SU-DHL-6 (cell line): ENCODE measurements at regions not wholly inside any gene's neighbourhood (a gene's known extent, or its start where the extent isn't known, plus 50 kb on each side); places are given as distances from the start of the nearest gene placed in this dataset.

ENCODE experiments used
- H2AFZ ChIP-seq: fragments of 200-600 bp; sonication (generic); 2 replicates; pipeline ENCODE4 v1.6.1; 2014; ENCODE audit warnings: low read depth, mild to moderate bottlenecking, moderate library complexity, mixed read lengths, antibody characterized with exemption, low read length; ENCODE audit not compliant: severe bottlenecking
- H3F3A ChIP-seq: fragments of 200-600 bp; shearing (Covaris generic); 2 replicates; pipeline ENCODE4 v1.6.0; 2016; ENCODE audit warnings: antibody characterized with exemption, mild to moderate bottlenecking; ENCODE audit not compliant: insufficient read depth
- H3K27ac ChIP-seq: fragments of 200-600 bp; sonication (generic); 2 replicates; pipeline ENCODE4 v1.5.1; 2016; ENCODE audit warnings: low read depth, mild to moderate bottlenecking, low read length, moderate library complexity, mixed read lengths
- H3K27me3 ChIP-seq: fragments of 200-600 bp; sonication (generic), shearing (Covaris generic); 2 replicates; pipeline ENCODE4 v1.6.0; 2014; ENCODE audit warnings: mild to moderate bottlenecking, low read length
- H3K36me3 ChIP-seq: fragments of 200-600 bp; sonication (generic); 2 replicates; pipeline ENCODE4 v1.6.1; 2014; ENCODE audit warnings: mild to moderate bottlenecking, low read length, mixed read lengths
- H3K4me2 ChIP-seq: fragments of 300-600, 200-600 bp; shearing (Covaris generic), sonication (generic); 2 replicates; pipeline ENCODE4 v1.6.0; 2014; ENCODE audit warnings: low read length, low read depth, mild to moderate bottlenecking; ENCODE audit not compliant: poor library complexity, severe bottlenecking
- H3K4me3 ChIP-seq: fragments of 200-600 bp; sonication (generic); 2 replicates; pipeline ENCODE4 v1.5.1; 2014; ENCODE audit warnings: antibody characterized with exemption, low read length, mild to moderate bottlenecking, mixed read lengths; ENCODE audit not compliant: insufficient read depth, poor library complexity, severe bottlenecking
- H3K79me2 ChIP-seq: fragments of 200-600 bp; sonication (generic); 2 replicates; pipeline ENCODE4 v1.6.1; 2014; ENCODE audit warnings: mild to moderate bottlenecking, low read length, moderate library complexity; ENCODE audit not compliant: insufficient read depth
- H3K9ac ChIP-seq: fragments of 200-600 bp; sonication (generic); 2 replicates; pipeline ENCODE4 v1.7.0; 2014; ENCODE audit warnings: mild to moderate bottlenecking, low read length
- H3K9me2 ChIP-seq: fragments of 200-600 bp; sonication (generic); replicated peaks from 2 replicates; pipeline ENCODE4 v1.6.1; 2014; ENCODE audit warnings: low read length; ENCODE audit not compliant: insufficient read depth
- H3K9me3 ChIP-seq: fragments of 200-600 bp; sonication (generic); 2 replicates; pipeline ENCODE4 v1.6.1; 2014; ENCODE audit warnings: low read length, mixed read lengths; ENCODE audit not compliant: insufficient read depth
- H4K20me1 ChIP-seq: fragments of 200-600 bp; sonication (generic); 2 replicates; pipeline ENCODE4 v1.6.1; 2014; ENCODE audit warnings: low read depth, mild to moderate bottlenecking, antibody characterized with exemption, low read length, moderate library complexity, mixed read lengths
- CTCF ChIP-seq: fragments of 200-600 bp; sonication (generic); IDR thresholded peaks from one replicate; pipeline ENCODE4 v1.5.1; 2017; ENCODE audit warnings: antibody characterized with exemption, mild to moderate bottlenecking, low read length, moderate library complexity; ENCODE audit not compliant: insufficient read depth, poor library complexity, severe bottlenecking
- EZH2phosphoT487 ChIP-seq: fragments of 200-600 bp; sonication (generic), shearing (Covaris generic); conservative IDR thresholded peaks from 2 replicates; pipeline ENCODE4 v1.6.1; 2018; ENCODE audit warnings: mild to moderate bottlenecking, antibody characterized with exemption, low read length, moderate library complexity, mixed read lengths

DNA sequence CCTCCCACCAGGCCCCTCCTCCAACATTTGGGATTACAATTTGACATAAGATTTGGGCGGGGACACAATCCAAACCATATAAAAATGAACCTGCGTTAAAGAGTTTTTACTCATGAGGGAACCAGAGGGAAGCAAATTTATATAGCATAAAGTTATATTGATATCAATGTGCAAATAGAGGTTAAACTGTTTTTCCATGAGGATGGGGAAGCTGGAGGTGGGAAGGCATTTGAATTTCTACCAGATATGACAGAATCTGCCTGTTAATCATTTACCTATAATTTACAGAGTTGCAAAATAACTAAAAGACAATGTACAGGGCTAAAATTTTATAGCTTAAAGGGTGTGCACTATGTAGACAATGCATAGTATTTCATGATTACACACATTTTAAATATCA is 322.0 kb upstream of the FKBP1C start:
- no peaks in the 10 kb centered on the region for H3K79me2 ChIP-seq
- H3K27ac ChIP-seq: no peak overlapping the region
- H3F3A ChIP-seq: no peaks in the 10 kb centered on the region
- TF ChIP-seq EZH2phosphoT487 (no peak), CTCF (no peak)
- H3K27me3 ChIP-seq: no peaks in the 10 kb centered on the region
- H3K9ac ChIP-seq: no peak overlapping the region
- H3K4me3 ChIP-seq: no peak overlapping the region
- no peaks in the 10 kb centered on the region for H3K9me2 ChIP-seq
- H4K20me1 ChIP-seq: no peaks in the 10 kb centered on the region
- no peaks in the 10 kb centered on the region for H3K9me3 ChIP-seq
- H3K4me2 ChIP-seq: no peak overlapping the region
- no peak overlapping the region for H2AFZ ChIP-seq
- H3K36me3 ChIP-seq: no peaks in the 10 kb centered on the region

GRCh38 chr6:62891065-62891647 is 320.1 kb upstream of the FKBP1C start:
- no peak overlapping the region for H2AFZ ChIP-seq
- no peaks in the 10 kb centered on the region for H3K27me3 ChIP-seq
- TF ChIP-seq CTCF (peak; percentile 24), EZH2phosphoT487 (no peak)
- no peak overlapping the region for H3K4me2 ChIP-seq
- no peaks in the 10 kb centered on the region for H3K9me3 ChIP-seq
- H3F3A ChIP-seq: no peaks in the 10 kb centered on the region
- no peaks in the 10 kb centered on the region for H3K36me3 ChIP-seq
- H3K9me2 ChIP-seq: no peaks in the 10 kb centered on the region
- H3K9ac ChIP-seq: no peak overlapping the region
- no peaks in the 10 kb centered on the region for H4K20me1 ChIP-seq
- no peak overlapping the region for H3K27ac ChIP-seq
- H3K4me3 ChIP-seq: no peak overlapping the region
- no peaks in the 10 kb centered on the region for H3K79me2 ChIP-seq

DNA sequence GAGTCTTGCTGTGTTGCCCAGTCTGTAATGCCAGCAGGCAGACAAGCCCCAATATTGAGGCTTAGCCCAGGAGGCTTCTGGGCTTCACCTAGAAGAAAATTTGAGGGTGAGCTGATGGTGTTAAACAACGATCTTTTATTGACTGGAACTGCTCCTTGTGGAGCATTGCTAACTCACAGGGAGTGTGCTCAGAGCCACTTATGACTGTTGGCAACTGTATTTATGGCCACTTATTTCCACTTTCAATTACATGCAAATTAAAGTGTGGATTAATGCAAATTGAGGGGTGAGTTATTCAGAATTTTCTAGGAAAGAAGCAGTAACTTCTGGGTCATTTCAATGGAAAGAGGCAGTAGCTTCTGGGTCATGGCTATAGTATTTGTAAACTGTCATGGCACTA is 317.2 kb upstream of the FKBP1C start:
- H3K4me2 ChIP-seq: no peak overlapping the region
- H3K27ac ChIP-seq: no peak overlapping the region
- TF ChIP-seq EZH2phosphoT487 (no peak), CTCF (no peak)
- H2AFZ ChIP-seq: no peak overlapping the region
- no peaks in the 10 kb centered on the region for H3K79me2 ChIP-seq
- no peaks in the 10 kb centered on the region for H3F3A ChIP-seq
- no peaks in the 10 kb centered on the region for H3K27me3 ChIP-seq
- no peak overlapping the region for H3K4me3 ChIP-seq
- no peaks in the 10 kb centered on the region for H3K36me3 ChIP-seq
- H4K20me1 ChIP-seq: no peaks in the 10 kb centered on the region
- H3K9ac ChIP-seq: no peak overlapping the region
- H3K9me3 ChIP-seq: no peaks in the 10 kb centered on the region
- H3K9me2 ChIP-seq: no peaks in the 10 kb centered on the region

GRCh38 chr6:62903266-62903665 is 308.0 kb upstream of the FKBP1C start:
- Histone ChIP-seq H3K9ac (no peak overlapping the region), H3K79me2 (no peaks in the 10 kb centered on the region), H3K4me3 (no peak overlapping the region), H3K9me2 (no peaks in the 10 kb centered on the region), H3K27me3 (no peaks in the 10 kb centered on the region), H3K27ac (no peak overlapping the region), H3K9me3 (no peaks in the 10 kb centered on the region), H3K4me2 (no peak overlapping the region), H4K20me1 (no peaks in the 10 kb centered on the region), H3K36me3 (no peaks in the 10 kb centered on the region), H2AFZ (no peak overlapping the region), H3F3A (no peaks in the 10 kb centered on the region)
- TF ChIP-seq CTCF (no peak), EZH2phosphoT487 (no peak)
